Esophagus muscularis mucosa (tissue), 4 donors: ENCODE measurements at regions not wholly inside any gene's neighbourhood (a gene's known extent, or its start where the extent isn't known, plus 50 kb on each side); places are given as distances from the start of the nearest gene placed in this dataset.

Experiments
- DNase-seq: peaks from one replicate; pipeline ENCODE4 v3.0.0-alpha.2; 2017; ENCODE audit errors: extremely low spot score
- H3K27ac ChIP-seq, 4 donors: fragments of 200-600 bp; sonication (generic); replicated peaks in 1 of 4; 1 replicate in 3 of 4; 2 replicates in 1 of 4; pipeline ENCODE4 v1.5.1; 2016 to 2019; ENCODE audit warnings: mild to moderate bottlenecking in 1 of 4
- H3K27me3 ChIP-seq, 4 donors: fragments of 200-600 bp; sonication (generic); one replicate each; pipeline versions ENCODE4 v1.5.1 to v1.6.0; 2016 to 2019
- H3K36me3 ChIP-seq, 4 donors: fragments of 200-600 bp; sonication (generic); one replicate each; pipeline ENCODE4 v1.5.1; 2016 to 2019
- H3K4me1 ChIP-seq, 4 donors: fragments of 200-600 bp; sonication (generic); one replicate each; pipeline ENCODE4 v1.5.1; 2016 to 2019
- H3K4me3 ChIP-seq, 4 donors: fragments of 200-600 bp; sonication (generic); 1 replicate in 2 of 4; 2 replicates in 2 of 4; pipeline ENCODE4 v1.5.1; 2016 to 2019; ENCODE audit warnings: mild to moderate bottlenecking in 4 of 4, moderate library complexity in 1 of 4
- H3K9me3 ChIP-seq, 4 donors: fragments of 200-600 bp; sonication (generic); 1 replicate in 3 of 4; 2 replicates in 1 of 4; pipeline ENCODE4 v1.5.1; 2016 to 2019
- CTCF ChIP-seq, 3 experiments: fragments of 200-600 bp in 2 of 3; fragments of 450-650 bp in 1 of 3; sonication (generic) in 2 of 3; IDR thresholded peaks; one replicate each; pipeline ENCODE4 v1.5.1; 2017 to 2019; ENCODE audit warnings: antibody characterized with exemption in 3 of 3, mild to moderate bottlenecking in 2 of 3, moderate library complexity in 1 of 3
- EP300 ChIP-seq: sonication (generic); formaldehyde crosslinking; IDR thresholded peaks from one replicate; pipeline ENCODE4 v1.6.1; 2017; ENCODE audit warnings: antibody characterized with exemption
- POLR2A ChIP-seq: fragments of 450-650 bp; IDR thresholded peaks from one replicate; pipeline ENCODE4 v1.6.1; 2017; ENCODE audit warnings: antibody characterized with exemption, moderate library complexity, mild to moderate bottlenecking, low read depth
- POLR2AphosphoS5 ChIP-seq, 2 donors: sonication (generic); formaldehyde crosslinking; IDR thresholded peaks; one replicate each; pipeline ENCODE4 v1.6.1; 2017; ENCODE audit warnings: antibody characterized with exemption in 2 of 2
- WGBS: methylation state at CpG from one replicate; pipeline ENCODE4 v1.1.5; 2018; 5-methylcytosine and 5-hydroxymethylcytosine counted together
- intact Hi-C: fragments of 100-400 bp; cut with DNase I; formaldehyde crosslinking; loops from one replicate; pipeline ENCODE4 v1.15.1; 2023

GRCh38 chr5:174980952-174981351 lies 256.6 kb downstream of the MSX2 start:
- Histone ChIP-seq H3K9me3 (no peaks in the 10 kb centered on the region), H3K4me1 (no peaks in the 10 kb centered on the region), H3K27me3 (peaks cover 0 to 3% (median 0%) of the 10 kb centered on the region in 4 donors), H3K27ac (no peak overlapping the region), H3K4me3 (no peak overlapping the region), H3K36me3 (no peaks in the 10 kb centered on the region)
- DNase-seq = no peak
- 50% methylated on average over 2 of the region's 2 CpGs for WGBS
- no peak for TF ChIP-seq POLR2AphosphoS5 (IDR thresholded peaks at IDR 0.05)
- no peak for TF ChIP-seq POLR2A
- TF ChIP-seq EP300 = no peak
- TF ChIP-seq CTCF (IDR thresholded peaks at IDR 0.05) = no peak
- intact Hi-C loops = no loop called here

- no peak overlapping the region for H3K27ac ChIP-seq
- H3K4me1 ChIP-seq = no peaks in the 10 kb centered on the region
- H3K4me3 ChIP-seq = no peak overlapping the region
- intact Hi-C loops = no loop called here
- no peak for TF ChIP-seq POLR2A
- no peak for TF ChIP-seq CTCF (IDR thresholded peaks at IDR 0.05)
- no peak for TF ChIP-seq POLR2AphosphoS5 (IDR thresholded peaks at IDR 0.05)
- TF ChIP-seq EP300 = no peak
- 50% methylated on average over 2 of the region's 2 CpGs for WGBS
- H3K36me3 ChIP-seq = no peaks in the 10 kb centered on the region
- DNase-seq = no peak
- peaks cover 0 to 4% (median 0%) of the 10 kb centered on the region in 4 donors for H3K27me3 ChIP-seq
- H3K9me3 ChIP-seq = peaks cover 0 to 7% (median 3%) of the 10 kb centered on the region in 4 donors
Observed at GRCh38 chr5:174972291-174972690, 247.9 kb downstream of the MSX2 start.

- intact Hi-C loops = no loop called here
- no peak for TF ChIP-seq POLR2A
- no peak overlapping the region for H3K4me3 ChIP-seq
- DNase-seq = no peak
- H3K4me1 ChIP-seq = no peaks in the 10 kb centered on the region
- H3K9me3 ChIP-seq = peaks cover 0 to 17% (median 12%) of the 10 kb centered on the region in 4 donors
- H3K27me3 ChIP-seq = peaks cover 0 to 4% (median 0%) of the 10 kb centered on the region in 4 donors
- H3K36me3 ChIP-seq = no peaks in the 10 kb centered on the region
- H3K27ac ChIP-seq = no peak overlapping the region
Observed at GRCh38 chr5:174971210-174971609, 246.8 kb downstream of the MSX2 start.

GRCh38 chr5:174970502-174970901 lies 246.1 kb downstream of the MSX2 start:
- Histone ChIP-seq H3K27ac (no peak overlapping the region), H3K36me3 (no peaks in the 10 kb centered on the region), H3K9me3 (peaks cover 0 to 24% (median 18%) of the 10 kb centered on the region in 4 donors), H3K4me3 (no peak overlapping the region), H3K27me3 (peaks cover 0 to 3% (median 0%) of the 10 kb centered on the region in 4 donors), H3K4me1 (no peaks in the 10 kb centered on the region)
- no peak for TF ChIP-seq EP300
- no peak for TF ChIP-seq POLR2A
- TF ChIP-seq POLR2AphosphoS5 (IDR thresholded peaks at IDR 0.05) = no peak
- TF ChIP-seq CTCF (IDR thresholded peaks at IDR 0.05) = no peak
- 49% methylated on average over 4 of the region's 4 CpGs for WGBS
- no peak for DNase-seq
- intact Hi-C loops = no loop called here

GRCh38 chr5:174953871-174954270 lies 229.5 kb downstream of the MSX2 start:
- H3K27me3 ChIP-seq = peaks cover 0 to 53% (median 0%) of the 10 kb centered on the region in 4 donors
- TF ChIP-seq EP300 = no peak
- TF ChIP-seq CTCF (IDR thresholded peaks at IDR 0.05) = no peak
- no peak for TF ChIP-seq POLR2A
- TF ChIP-seq POLR2AphosphoS5 (IDR thresholded peaks at IDR 0.05) = no peak
- 21% methylated on average over 6 of the region's 6 CpGs for WGBS
- intact Hi-C loops = no loop called here
- H3K9me3 ChIP-seq = peaks cover 0 to 6% (median 3%) of the 10 kb centered on the region in 4 donors
- H3K27ac ChIP-seq = no peak overlapping the region
- H3K36me3 ChIP-seq = no peaks in the 10 kb centered on the region
- H3K4me1 ChIP-seq = no peaks in the 10 kb centered on the region
- H3K4me3 ChIP-seq = no peak overlapping the region
- DNase-seq = no peak
